ENCODE measurements at regions not wholly inside any gene's neighbourhood (a gene's known extent, or its start where the extent isn't known, plus 50 kb on each side); places are given as distances from the start of the nearest gene placed in this dataset.

DNA sequence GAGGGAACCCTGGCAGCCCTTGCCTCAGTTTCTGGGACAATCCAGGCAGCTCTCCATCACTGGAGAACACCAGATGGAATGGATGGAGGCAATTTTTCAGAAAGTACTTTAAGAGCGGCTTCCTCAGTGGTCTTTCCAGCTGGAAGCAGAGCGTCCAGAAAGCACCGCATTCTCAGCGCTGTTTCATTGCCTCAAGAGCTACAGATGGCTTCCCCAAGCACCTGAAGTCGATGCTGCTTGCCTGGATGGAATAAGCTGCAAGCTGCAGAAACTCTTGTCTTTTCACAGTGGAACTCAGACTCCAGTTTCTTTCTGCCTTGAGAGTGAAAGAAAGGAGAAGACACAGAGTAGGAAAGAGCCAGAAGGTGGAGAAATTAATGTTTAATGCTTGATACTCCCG, 766.9 kb downstream of the TDRD15 start:
- TF ChIP-seq POLR2A (IDR thresholded peaks at IDR 0.05), result no peak
- TF ChIP-seq POLR2AphosphoS5 (IDR thresholded peaks at IDR 0.05; ENCODE audit: insufficient read depth in 1 of 2, low read depth in 1 of 2), result no peak

Measured in vagina (tissue), 2 donors.